GM18867 (cell line): ENCODE measurements at regions not wholly inside any gene's neighbourhood (a gene's known extent, or its start where the extent isn't known, plus 50 kb on each side); places are given as distances from the start of the nearest gene placed in this dataset.
"Not testable (repeated sequence)": the region's sequence is repeated elsewhere in the genome, so short reads cannot be mapped to it uniquely, and the experiment has no call there.

ENCODE experiments used
- ATAC-seq: cut with Tn5 transposase; IDR thresholded peaks from one replicate; pipeline ENCODE4 v1.9.1; 2021; ENCODE audit warnings: mild to moderate bottlenecking, moderate library complexity; ENCODE audit not compliant: unreplicated experiment

- ATAC-seq = no peak
Measured at GRCh38 chr22:47899894-47900293, 1137.4 kb downstream of the TBC1D22A start.

- no peak for ATAC-seq
Measured at GRCh38 chr22:47898946-47899345, 1136.5 kb downstream of the TBC1D22A start.

- ATAC-seq = no peak
Measured at GRCh38 chr22:47891609-47892008, 1129.2 kb downstream of the TBC1D22A start.

GRCh38 chr22:47888817-47889216, 1126.4 kb downstream of the TBC1D22A start:
- ATAC-seq = no peak

- no peak for ATAC-seq
Measured at GRCh38 chr22:47884775-47885174, 1122.3 kb downstream of the TBC1D22A start.

GRCh38 chr22:47884200-47884599, 1121.8 kb downstream of the TBC1D22A start:
- no peak for ATAC-seq

- ATAC-seq = no peak
Measured at GRCh38 chr22:47883757-47884156, 1121.3 kb downstream of the TBC1D22A start.

GRCh38 chr22:47879346-47879745, 1116.9 kb downstream of the TBC1D22A start:
- no peak for ATAC-seq

- no peak for ATAC-seq
Measured at GRCh38 chr22:47878460-47878859, 1116.0 kb downstream of the TBC1D22A start.

GRCh38 chr22:47872761-47873535, 1110.5 kb downstream of the TBC1D22A start:
- ATAC-seq = no peak

GRCh38 chr22:47865626-47866025, 1103.2 kb downstream of the TBC1D22A start:
- ATAC-seq = no peak

GRCh38 chr22:47862394-47862793, 1099.9 kb downstream of the TBC1D22A start:
- no peak for ATAC-seq

GRCh38 chr22:47860907-47861306, 1098.5 kb downstream of the TBC1D22A start:
- ATAC-seq = not testable (repeated sequence)

- ATAC-seq = no peak
Measured at GRCh38 chr22:47859881-47860525, 1097.6 kb downstream of the TBC1D22A start.

GRCh38 chr22:47858773-47859306, 1096.4 kb downstream of the TBC1D22A start:
- no peak for ATAC-seq

GRCh38 chr22:47854680-47855079, 1092.2 kb downstream of the TBC1D22A start:
- no peak for ATAC-seq

- no peak for ATAC-seq
Measured at GRCh38 chr22:47854251-47854650, 1091.8 kb downstream of the TBC1D22A start.

GRCh38 chr22:47853750-47854149, 1091.3 kb downstream of the TBC1D22A start:
- no peak for ATAC-seq

- ATAC-seq = no peak
Measured at GRCh38 chr22:47851586-47851985, 1089.1 kb downstream of the TBC1D22A start.

- no peak for ATAC-seq
Measured at GRCh38 chr22:47850644-47851151, 1088.2 kb downstream of the TBC1D22A start.

GRCh38 chr22:47849576-47849975, 1087.1 kb downstream of the TBC1D22A start:
- ATAC-seq = no peak
